ENCODE measurements at regions not wholly inside any gene's neighbourhood (a gene's known extent, or its start where the extent isn't known, plus 50 kb on each side); places are given as distances from the start of the nearest gene placed in this dataset.
A peak's percentile ranks its signal among the peaks of the same experiment; 100 is the strongest.

- TF ChIP-seq CTCF (IDR thresholded peaks at IDR 0.05) = no peak
- TF ChIP-seq POLR2A (IDR thresholded peaks at IDR 0.05) = no peak
- DNase-seq = no peak
- no peaks in the 10 kb centered on the region for H3K36me3 ChIP-seq (replicated peaks in 1 of 2)
- H3K9me3 ChIP-seq (replicated peaks in 1 of 3) = no peaks in the 10 kb centered on the region
- 50 to 55% (median 53%) methylated on average over 5 of the region's 5 CpGs for WGBS, 4 donors
- no peak overlapping the region for H3K4me3 ChIP-seq
- H3K27ac ChIP-seq = peak overlapping the region in 2 of 5 donors; percentile 32 to 79
- intact Hi-C loops (cut with DNase I) = no loop called here
- peaks cover 0 to 11% of the 10 kb centered on the region in 2 donors for H3K4me1 ChIP-seq (replicated peaks in 1 of 2)
- H3K27me3 ChIP-seq = no peaks in the 10 kb centered on the region
These were observed 210.3 kb downstream of the SETD4 start for GRCh38 chr21:35850029-35850428.

- H3K9me3 ChIP-seq (replicated peaks in 1 of 3) = no peaks in the 10 kb centered on the region
- no peak for TF ChIP-seq CTCF (IDR thresholded peaks at IDR 0.05)
- TF ChIP-seq POLR2A (IDR thresholded peaks at IDR 0.05) = no peak
- no peak overlapping the region for H3K27ac ChIP-seq
- H3K36me3 ChIP-seq (replicated peaks in 1 of 2) = no peaks in the 10 kb centered on the region
- intact Hi-C loops (cut with DNase I) = loop anchor here in 1 of 2 donors (10.0 kb wide), 1 partner anchor 954 kb away; no protein-coding TSS in a partner anchor
- H3K4me3 ChIP-seq = no peak overlapping the region
- H3K4me1 ChIP-seq (replicated peaks in 1 of 2) = peaks cover 0 to 11% of the 10 kb centered on the region in 2 donors
- WGBS, 4 donors = 65 to 74% (median 66%) methylated on average over 4 of the region's 4 CpGs
- DNase-seq = no peak
- no peaks in the 10 kb centered on the region for H3K27me3 ChIP-seq
These were observed 211.2 kb downstream of the SETD4 start for GRCh38 chr21:35849144-35849543.

- TF ChIP-seq POLR2A (IDR thresholded peaks at IDR 0.05) (no peak), CTCF (IDR thresholded peaks at IDR 0.05) (no peak)
- intact Hi-C loops (cut with DNase I) = loop anchor here (5.0 to 10.0 kb wide), 2 partner anchors 949 to 1097 kb away; no protein-coding TSS in a partner anchor
- 74 to 87% (median 81%) methylated on average over 7 of the region's 7 CpGs for WGBS, 4 donors
- no peak for DNase-seq
- Histone ChIP-seq H3K4me3 (no peak overlapping the region), H3K4me1 (replicated peaks in 1 of 2) (no peaks in the 10 kb centered on the region), H3K27ac (no peak overlapping the region), H3K9me3 (replicated peaks in 1 of 3) (no peaks in the 10 kb centered on the region), H3K36me3 (replicated peaks in 1 of 2) (no peaks in the 10 kb centered on the region), H3K27me3 (no peaks in the 10 kb centered on the region)
These were observed 216.2 kb downstream of the SETD4 start for GRCh38 chr21:35843911-35844667.

GRCh38 chr21:35840949-35841348 lies 219.4 kb downstream of the SETD4 start:
- Histone ChIP-seq H3K27ac (no peak overlapping the region), H3K9me3 (replicated peaks in 1 of 3) (no peaks in the 10 kb centered on the region), H3K4me3 (no peak overlapping the region), H3K27me3 (no peaks in the 10 kb centered on the region), H3K36me3 (replicated peaks in 1 of 2) (no peaks in the 10 kb centered on the region), H3K4me1 (replicated peaks in 1 of 2) (no peaks in the 10 kb centered on the region)
- TF ChIP-seq POLR2A (IDR thresholded peaks at IDR 0.05) (no peak), CTCF (IDR thresholded peaks at IDR 0.05) (no peak)
- 57 to 77% (median 61%) methylated on average over 2 of the region's 2 CpGs for WGBS, 4 donors
- no peak for DNase-seq
- intact Hi-C loops (cut with DNase I) = loop anchor here (5.0 to 10.0 kb wide), 2 partner anchors 946 to 1094 kb away; no protein-coding TSS in a partner anchor

All from adrenal gland (tissue), 9 donors.